ENCODE measurements at regions not wholly inside any gene's neighbourhood (a gene's known extent, or its start where the extent isn't known, plus 50 kb on each side); places are given as distances from the start of the nearest gene placed in this dataset.
"Not testable (repeated sequence)": the region's sequence is repeated elsewhere in the genome, so short reads cannot be mapped to it uniquely, and the experiment has no call there.

DNA sequence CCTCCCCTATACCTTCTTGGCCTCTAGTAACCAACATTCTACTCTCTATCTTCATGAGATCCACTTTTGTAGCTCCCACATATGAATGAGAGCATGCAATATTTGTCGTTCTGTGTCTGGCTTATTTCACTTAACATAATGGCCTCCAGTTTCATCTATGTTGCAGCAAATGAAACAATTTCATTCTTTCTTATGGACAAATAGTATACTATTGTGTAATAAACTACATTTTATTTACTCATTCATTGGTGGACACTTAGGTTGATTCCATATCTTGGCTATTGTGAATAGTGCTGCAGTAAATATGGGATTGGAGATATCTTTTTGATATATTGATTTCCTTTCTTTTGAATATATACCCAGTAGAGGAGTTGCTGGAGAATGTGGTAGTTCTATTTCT lies 151.1 kb downstream of the JRKL start:
- no peaks in the 10 kb centered on the region for H3K36me3 ChIP-seq
- H3K9me3 ChIP-seq: no peaks in the 10 kb centered on the region
- TF ChIP-seq, protein P1, sequence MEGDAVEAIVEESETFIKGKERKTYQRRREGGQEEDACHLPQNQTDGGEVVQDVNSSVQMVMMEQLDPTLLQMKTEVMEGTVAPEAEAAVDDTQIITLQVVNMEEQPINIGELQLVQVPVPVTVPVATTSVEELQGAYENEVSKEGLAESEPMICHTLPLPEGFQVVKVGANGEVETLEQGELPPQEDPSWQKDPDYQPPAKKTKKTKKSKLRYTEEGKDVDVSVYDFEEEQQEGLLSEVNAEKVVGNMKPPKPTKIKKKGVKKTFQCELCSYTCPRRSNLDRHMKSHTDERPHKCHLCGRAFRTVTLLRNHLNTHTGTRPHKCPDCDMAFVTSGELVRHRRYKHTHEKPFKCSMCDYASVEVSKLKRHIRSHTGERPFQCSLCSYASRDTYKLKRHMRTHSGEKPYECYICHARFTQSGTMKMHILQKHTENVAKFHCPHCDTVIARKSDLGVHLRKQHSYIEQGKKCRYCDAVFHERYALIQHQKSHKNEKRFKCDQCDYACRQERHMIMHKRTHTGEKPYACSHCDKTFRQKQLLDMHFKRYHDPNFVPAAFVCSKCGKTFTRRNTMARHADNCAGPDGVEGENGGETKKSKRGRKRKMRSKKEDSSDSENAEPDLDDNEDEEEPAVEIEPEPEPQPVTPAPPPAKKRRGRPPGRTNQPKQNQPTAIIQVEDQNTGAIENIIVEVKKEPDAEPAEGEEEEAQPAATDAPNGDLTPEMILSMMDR (IDR thresholded peaks at IDR 0.05): no peak
- ATAC-seq: no peak
- H3K27me3 ChIP-seq: no peaks in the 10 kb centered on the region
- no peak overlapping the region for H3K4me3 ChIP-seq
- intact Hi-C loops (cut with DNase I): no loop called here
- H3K4me1 ChIP-seq: no peaks in the 10 kb centered on the region
- no peak overlapping the region for H3K27ac ChIP-seq
- DNase-seq: no peak

- H3K27ac ChIP-seq: no peak overlapping the region
- no peaks in the 10 kb centered on the region for H3K36me3 ChIP-seq
- ATAC-seq (no peak), DNase-seq (no peak)
- no peaks in the 10 kb centered on the region for H3K9me3 ChIP-seq
- no peaks in the 10 kb centered on the region for H3K4me1 ChIP-seq
- intact Hi-C loops (cut with DNase I): no loop called here
- TF ChIP-seq, protein P1 (IDR thresholded peaks at IDR 0.05): no peak
- H3K27me3 ChIP-seq: no peaks in the 10 kb centered on the region
- no peak overlapping the region for H3K4me3 ChIP-seq
Observed at GRCh38 chr11:96543177-96543576, 153.4 kb downstream of the JRKL start.

DNA sequence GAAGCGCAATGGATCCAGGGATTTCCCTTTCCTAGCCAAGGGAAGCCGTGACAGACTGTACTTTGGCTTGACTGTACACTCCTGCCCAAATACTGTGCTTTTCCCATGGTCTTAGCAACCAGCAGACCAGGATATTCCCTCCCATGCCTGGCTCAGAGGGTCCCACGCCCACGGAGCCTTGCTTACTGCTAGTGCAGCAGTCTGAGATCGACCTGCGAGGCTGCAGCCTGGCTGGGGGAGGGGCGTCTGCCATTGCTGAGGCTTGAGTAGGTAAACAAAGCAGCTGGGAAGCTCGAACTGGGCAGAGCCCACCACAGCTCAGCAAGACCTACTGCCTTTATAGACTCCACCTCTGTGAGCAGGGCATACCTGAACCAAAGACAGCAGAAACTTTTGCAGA lies 155.4 kb downstream of the JRKL start:
- H3K4me3 ChIP-seq; ATAC-seq; H3K27ac ChIP-seq; H3K4me1 ChIP-seq; DNase-seq; H3K36me3 ChIP-seq; H3K27me3 ChIP-seq; intact Hi-C loops (cut with DNase I); H3K9me3 ChIP-seq: not testable (repeated sequence)

- TF ChIP-seq, protein P1 (IDR thresholded peaks at IDR 0.05): no peak
- Histone ChIP-seq H3K4me1 (no peaks in the 10 kb centered on the region), H3K27ac (no peak overlapping the region), H3K4me3 (no peak overlapping the region), H3K27me3 (no peaks in the 10 kb centered on the region), H3K9me3 (no peaks in the 10 kb centered on the region), H3K36me3 (no peaks in the 10 kb centered on the region)
- intact Hi-C loops (cut with DNase I): no loop called here
- DNase-seq (peak; percentile 18), ATAC-seq (no peak)
Observed at GRCh38 chr11:96551136-96551535, 161.3 kb downstream of the JRKL start.

- TF ChIP-seq, protein P1 (IDR thresholded peaks at IDR 0.05): no peak
- ATAC-seq (no peak), DNase-seq (no peak)
- H3K9me3 ChIP-seq: no peaks in the 10 kb centered on the region
- no peaks in the 10 kb centered on the region for H3K27me3 ChIP-seq
- H3K4me3 ChIP-seq: no peak overlapping the region
- H3K27ac ChIP-seq: no peak overlapping the region
- H3K36me3 ChIP-seq: no peaks in the 10 kb centered on the region
- intact Hi-C loops (cut with DNase I): no loop called here
- H3K4me1 ChIP-seq: no peaks in the 10 kb centered on the region
Observed at GRCh38 chr11:96554236-96554820, 164.5 kb downstream of the JRKL start.

DNA sequence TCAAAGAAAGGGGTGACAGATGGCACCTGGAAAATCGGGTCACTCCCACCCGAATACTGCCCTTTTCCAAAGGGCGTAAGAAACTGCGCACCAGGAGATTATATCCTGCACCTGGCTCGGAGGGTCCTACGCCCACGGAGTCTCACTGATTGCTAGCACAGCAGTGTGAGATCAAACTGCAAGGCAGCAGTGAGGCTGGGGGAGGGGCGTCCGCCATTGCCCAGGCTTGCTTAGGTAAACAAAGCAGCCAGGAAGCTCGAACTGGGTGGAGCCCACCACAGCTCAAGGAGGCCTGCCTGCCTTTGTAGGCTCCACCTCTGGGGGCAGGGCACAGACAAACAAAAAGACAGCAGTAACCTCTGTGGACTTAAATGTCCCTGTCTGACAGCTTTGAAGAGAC lies 166.0 kb downstream of the JRKL start:
- intact Hi-C loops (cut with DNase I); H3K36me3 ChIP-seq: not testable (repeated sequence)

GRCh38 chr11:96560727-96561126 lies 170.9 kb downstream of the JRKL start:
- intact Hi-C loops (cut with DNase I); H3K4me3 ChIP-seq; H3K4me1 ChIP-seq; H3K27me3 ChIP-seq; DNase-seq; H3K36me3 ChIP-seq; H3K27ac ChIP-seq; ATAC-seq; H3K9me3 ChIP-seq: not testable (repeated sequence)

More for the DNA sequence above, 166.0 kb downstream of the JRKL start:
- not testable (repeated sequence) for DNase-seq, ATAC-seq, H3K27me3 ChIP-seq, H3K27ac ChIP-seq, H3K4me3 ChIP-seq, H3K4me1 ChIP-seq, H3K9me3 ChIP-seq

Measured in upper lobe of right lung (tissue), 1 donor.